ENCODE measurements at regions not wholly inside any gene's neighbourhood (a gene's known extent, or its start where the extent isn't known, plus 50 kb on each side); places are given as distances from the start of the nearest gene placed in this dataset.
"Not testable (repeated sequence)": the region's sequence is repeated elsewhere in the genome, so short reads cannot be mapped to it uniquely, and the experiment has no call there.

DNA sequence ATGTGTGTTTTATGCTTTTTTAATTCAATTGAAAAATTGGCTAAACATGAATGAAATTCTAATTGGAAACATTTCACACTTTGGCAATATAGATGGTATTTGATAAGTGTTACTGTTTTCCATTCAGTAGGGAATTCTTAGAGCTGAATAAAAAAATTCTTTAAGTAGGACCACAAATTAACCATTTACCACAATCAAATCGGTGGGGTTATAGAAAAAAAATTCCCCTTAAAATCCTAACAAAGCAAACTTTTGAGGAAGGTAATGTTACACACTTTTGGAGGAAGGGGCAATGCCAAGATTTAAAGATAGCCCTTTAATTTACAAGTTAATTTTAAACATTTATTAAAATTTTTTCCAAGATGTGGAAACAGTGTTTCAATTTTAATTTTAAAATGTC, 279.0 kb upstream of the FIGN start:
- DNase-seq: no peak

GRCh38 chr2:164014068-164014731, 278.4 kb upstream of the FIGN start:
- DNase-seq: no peak

- DNase-seq: no peak
These were observed 276.8 kb upstream of the FIGN start for GRCh38 chr2:164012581-164012980.

- DNase-seq: no peak
These were observed 274.0 kb upstream of the FIGN start for GRCh38 chr2:164009756-164010337.

GRCh38 chr2:164008752-164009151, 272.9 kb upstream of the FIGN start:
- DNase-seq: no peak

DNA sequence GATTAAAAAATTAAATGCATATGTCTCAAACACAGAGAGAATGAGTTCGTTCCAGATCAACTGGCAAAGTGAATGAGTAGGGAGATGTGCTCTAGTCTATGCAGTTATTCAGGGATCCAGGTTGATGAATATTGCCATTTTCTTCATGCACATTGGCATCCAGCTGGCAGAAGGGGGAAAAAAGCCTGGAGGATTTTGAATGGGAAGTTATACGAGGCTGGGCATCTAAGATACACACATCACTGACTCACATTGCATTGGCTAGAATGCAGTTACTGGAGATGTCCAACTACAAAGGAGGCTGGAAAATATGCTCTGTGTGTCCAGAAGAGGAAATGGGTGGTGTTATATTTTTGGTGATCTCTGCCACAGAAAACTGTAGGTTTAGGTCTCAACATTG, 270.9 kb upstream of the FIGN start:
- DNase-seq: no peak

DNA sequence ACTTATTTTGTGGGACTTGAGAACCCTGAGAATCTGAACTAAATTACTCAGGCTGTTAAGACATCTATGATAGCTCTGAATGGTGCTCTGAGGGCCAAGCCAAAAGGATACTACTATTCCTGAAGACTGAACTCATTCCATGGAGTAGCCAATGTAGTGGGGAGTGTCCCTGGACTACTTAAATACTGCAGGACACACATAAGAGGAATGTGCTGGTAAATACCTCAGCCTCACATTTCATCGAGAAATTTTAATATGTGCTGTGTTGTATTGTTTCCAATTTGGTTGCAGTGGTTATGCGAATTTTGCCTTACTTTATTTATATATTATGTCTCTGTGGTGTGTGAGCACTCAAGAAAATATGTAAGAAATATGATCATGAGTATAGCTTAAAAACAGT, 264.4 kb upstream of the FIGN start:
- no peak for DNase-seq

DNA sequence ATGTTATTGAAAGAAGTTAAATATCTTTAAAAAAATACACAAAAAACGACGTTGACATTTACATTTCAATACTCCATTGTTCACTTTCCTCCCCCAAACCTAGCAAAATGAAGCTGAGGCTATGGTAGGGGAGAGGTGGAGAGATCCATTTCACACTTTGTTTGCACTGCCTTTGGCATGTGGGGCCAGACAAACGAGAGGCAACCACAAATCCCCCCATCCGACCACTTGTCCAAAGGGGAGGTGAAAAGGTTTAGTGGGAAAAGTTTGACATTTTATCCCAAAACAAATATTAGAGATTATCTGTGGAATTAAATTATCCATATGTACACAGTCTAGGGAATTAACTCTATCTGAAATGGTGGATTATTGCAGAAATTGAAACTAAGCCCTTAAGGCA, 261.7 kb upstream of the FIGN start:
- no peak for DNase-seq

DNA sequence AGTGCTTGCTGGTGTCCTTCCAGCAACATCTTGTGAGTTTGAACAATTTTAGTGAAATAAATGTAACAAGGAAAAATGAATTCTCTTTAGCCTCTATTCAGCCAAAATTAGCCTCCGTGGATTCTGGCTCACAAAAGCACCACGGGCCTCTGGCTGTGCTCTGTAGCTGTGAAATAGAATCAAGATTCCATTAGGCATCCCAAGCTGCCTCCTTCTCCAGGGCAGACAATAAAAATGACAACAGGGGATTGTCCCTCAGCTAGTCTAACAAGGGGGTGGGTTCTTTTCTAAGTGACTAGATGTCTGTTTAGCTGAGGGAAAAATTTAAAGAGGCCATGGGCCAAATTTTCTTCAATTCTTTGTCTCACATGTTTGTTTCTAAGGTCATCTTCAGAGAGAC, 254.7 kb upstream of the FIGN start:
- DNase-seq: no peak

GRCh38 chr2:163990101-163990500, 254.3 kb upstream of the FIGN start:
- DNase-seq: no peak

DNA sequence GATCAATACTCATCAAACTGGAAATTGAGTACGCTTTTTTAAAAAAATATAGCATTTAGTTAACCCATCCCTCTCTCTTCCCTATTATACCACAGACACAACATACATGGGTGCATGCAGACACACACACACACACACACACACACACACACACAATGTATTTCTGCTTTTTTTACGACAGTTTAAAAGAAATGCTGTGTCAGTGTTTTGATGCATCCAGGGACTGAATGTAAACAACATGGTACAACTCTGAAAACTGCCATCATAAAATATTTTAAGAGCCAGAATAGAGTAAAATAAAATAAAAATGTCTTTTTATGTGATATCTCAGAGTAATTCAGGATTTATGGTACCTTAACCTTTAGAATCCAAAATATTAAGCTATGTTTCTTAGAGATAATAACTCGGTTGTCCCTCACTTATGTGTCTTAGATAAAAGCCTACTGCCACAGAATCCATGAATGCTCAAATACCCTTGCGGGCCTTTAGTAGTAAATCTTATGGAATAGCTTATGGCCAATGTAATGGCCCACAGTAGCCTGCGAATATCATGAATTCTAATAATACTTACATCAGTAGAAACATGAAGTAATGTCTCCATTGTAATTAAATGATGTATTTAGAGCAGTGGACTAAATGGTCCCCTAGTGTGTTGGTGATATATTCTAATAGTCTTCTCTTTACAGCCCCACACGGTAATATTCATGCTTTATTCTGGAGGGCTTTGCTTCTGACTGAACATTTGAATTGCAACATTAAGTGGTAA, 251.6 kb upstream of the FIGN start:
- DNase-seq: no peak

GRCh38 chr2:163984986-163985385, 249.2 kb upstream of the FIGN start:
- no peak for DNase-seq

DNA sequence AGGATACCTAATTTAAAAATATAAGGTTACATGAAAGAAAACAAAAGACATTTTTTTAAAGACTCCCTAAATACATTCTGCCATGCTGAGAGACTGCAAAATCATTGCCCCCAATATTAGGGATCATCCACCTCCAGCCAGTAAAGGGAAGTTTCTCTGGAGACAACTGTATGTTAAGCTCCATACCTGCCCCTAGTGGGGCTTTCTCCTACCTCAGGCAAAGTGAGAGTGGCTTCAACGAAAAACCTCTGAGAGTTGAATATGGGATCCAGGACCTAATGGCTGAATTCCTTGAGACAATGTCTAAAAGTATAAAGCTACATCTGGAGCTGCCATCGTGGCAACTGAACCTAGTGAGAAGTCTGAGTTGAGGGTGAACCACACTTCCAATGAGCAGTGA, 248.1 kb upstream of the FIGN start:
- no peak for DNase-seq

DNA sequence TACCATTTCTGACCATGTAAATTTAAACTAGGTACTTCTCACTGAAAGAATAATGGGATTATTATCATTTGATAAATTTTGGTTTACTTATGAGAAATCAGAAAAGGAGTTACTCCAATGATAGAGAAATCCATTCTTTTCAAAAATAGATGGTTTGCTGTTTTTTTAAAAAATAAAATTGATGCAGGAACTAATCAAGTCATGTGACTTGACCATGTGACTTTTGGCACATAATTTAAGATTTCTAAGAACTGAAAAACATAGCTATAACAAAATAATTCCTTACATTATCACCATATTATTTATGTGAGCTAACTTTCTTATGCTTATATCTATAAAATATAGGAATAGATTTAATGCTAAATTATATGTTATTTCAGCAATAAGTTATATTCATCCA, 247.1 kb upstream of the FIGN start:
- no peak for DNase-seq

DNA sequence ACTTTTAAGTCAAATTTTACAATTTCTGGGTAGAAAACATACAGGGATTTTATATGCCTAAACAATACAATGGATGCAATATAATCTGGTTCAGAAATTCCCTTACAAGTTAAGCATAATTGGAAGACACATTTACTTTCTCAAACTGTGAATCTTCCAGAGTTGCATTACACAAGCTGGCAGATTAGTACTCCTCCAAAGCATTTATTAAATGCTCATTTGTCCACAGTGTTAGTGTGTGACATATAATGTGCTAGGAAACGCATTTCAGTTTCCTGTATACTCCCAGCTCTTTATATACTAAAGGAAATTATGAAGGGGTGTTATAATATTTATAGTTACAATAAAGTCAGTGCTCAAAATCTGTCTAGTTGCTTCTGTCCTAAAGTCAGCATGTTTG, 239.0 kb upstream of the FIGN start:
- no peak for DNase-seq

- DNase-seq: no peak
These were observed 234.4 kb upstream of the FIGN start for GRCh38 chr2:163970058-163970813.

GRCh38 chr2:163964278-163964677, 228.5 kb upstream of the FIGN start:
- DNase-seq: not testable (repeated sequence)

DNA sequence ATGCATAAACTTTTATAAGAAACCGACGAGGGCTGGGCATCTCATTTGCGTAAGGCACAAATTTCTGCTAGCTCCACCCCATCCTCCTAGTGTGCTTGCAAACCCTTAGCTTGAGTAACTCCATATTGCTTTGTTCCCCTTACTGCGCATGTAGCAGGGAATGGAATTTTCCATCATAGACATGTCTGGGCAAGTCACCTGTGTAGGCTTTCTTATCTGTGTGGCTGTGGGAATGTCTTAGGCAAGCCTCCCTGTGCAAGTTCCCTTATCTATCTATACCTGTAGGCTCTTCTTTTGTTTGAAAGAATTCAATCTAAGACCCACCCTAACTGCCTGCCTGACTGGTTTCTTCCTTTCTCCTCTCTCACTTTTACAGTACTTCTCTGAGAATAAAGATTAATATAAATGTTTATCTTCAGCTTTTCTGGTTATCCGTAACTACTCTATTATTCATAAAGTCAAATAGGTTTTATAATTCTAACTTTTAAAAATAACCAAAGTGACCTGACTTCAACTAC, 217.6 kb upstream of the FIGN start:
- no peak for DNase-seq

- DNase-seq: no peak
These were observed 215.5 kb upstream of the FIGN start for GRCh38 chr2:163951312-163951711.

- no peak for DNase-seq
These were observed 213.9 kb upstream of the FIGN start for GRCh38 chr2:163949693-163950092.

GRCh38 chr2:163944347-163944737, 208.5 kb upstream of the FIGN start:
- no peak for DNase-seq

DNA sequence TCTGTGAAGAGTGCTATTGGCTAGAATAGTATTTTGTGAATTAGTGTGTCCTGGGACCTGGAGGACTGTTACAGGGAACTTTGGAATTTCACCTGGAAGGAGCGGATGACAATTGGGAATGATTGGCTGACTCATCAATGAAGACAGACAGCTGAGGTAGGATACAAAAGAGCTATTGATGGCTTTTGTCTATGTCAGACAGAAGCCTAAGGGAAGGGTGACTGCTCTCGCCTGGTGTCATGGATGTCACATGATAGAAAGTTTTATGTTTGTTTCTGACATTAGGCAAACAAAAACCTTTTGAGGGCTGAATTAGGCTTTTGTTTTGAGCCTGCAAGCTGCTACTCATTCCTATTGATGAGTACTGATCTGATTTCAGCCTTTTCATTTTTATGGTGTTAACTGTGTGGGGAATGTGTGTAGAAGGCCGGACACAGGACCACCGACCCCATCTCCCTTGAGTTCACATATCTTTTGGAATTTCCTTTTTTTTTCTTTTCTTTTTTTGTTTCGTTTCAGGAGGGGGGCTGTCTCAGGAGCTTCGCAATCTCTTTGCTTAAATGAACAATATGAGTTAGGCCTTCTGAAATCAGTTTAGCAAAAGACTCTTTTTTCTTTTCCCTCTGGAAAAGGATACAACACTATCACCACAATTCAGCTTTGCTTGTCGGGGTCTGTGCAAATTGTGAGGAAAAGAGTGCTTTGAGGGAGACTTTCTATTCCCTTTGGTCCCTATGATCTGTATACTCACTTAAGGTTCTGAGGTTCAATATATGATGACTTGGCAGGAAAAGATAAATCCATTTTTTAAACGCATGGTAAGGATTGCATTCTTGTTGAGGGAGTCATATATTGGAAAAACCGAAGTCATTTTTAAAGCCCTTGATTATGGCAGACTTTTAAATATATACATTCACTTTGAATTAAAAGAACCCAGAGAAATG, 207.9 kb upstream of the FIGN start:
- no peak for DNase-seq
